ENCODE measurements at regions not wholly inside any gene's neighbourhood (a gene's known extent, or its start where the extent isn't known, plus 50 kb on each side); places are given as distances from the start of the nearest gene placed in this dataset.

DNA sequence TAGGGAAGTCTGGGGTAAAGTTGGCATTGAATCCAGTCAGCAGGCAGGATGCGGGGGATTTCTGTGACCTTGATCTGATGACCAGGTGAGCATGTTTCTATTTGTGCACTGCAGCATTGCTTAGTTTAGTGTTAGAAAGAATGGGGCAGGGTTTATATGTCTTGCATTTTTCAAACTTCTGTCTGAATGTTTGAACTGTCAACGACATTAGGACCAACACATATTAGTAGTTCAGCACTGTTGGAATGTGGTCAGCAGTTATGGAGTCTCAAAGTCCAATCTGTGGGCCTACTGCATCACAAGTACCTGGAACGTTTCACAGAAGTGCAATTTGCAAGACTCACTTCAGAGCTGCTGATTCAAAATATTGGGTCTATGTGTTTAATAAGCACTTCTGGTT lies 276.6 kb upstream of the BMP2 start:
- TF ChIP-seq POLR2AphosphoS5 (IDR thresholded peaks at IDR 0.05; ENCODE audit: borderline replicate concordance, low read depth, low read length) = no peak
- no peak for TF ChIP-seq EZH2 (IDR thresholded peaks at IDR 0.05)
